ENCODE measurements at regions not wholly inside any gene's neighbourhood (a gene's known extent, or its start where the extent isn't known, plus 50 kb on each side); places are given as distances from the start of the nearest gene placed in this dataset.

DNA sequence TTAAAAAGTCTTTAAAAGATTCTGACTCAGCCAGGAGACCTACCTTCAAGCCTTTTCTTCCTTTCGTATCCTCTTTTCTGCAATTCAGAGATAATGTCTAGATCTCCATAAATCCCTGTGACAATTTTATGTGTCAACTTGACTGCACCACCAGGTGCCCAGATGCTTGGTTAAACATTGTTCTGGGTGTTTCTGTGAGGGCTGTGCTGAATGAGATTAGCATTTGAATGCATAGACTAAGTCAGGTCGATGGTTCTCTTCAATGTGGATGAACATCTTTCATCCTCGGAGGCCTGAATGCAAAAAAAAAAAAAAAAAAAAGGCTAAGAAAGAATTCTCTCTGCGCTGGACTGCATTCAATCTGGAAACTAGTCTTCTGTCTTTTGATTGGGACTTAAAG is 1082.7 kb downstream of the NLGN4X start:
- Histone ChIP-seq H3K27me3 (replicated peaks) (no peaks in the 10 kb centered on the region), H3K36me3 (no peaks in the 10 kb centered on the region), H3K9me3 (replicated peaks) (no peaks in the 10 kb centered on the region), H3K4me3 (no peak overlapping the region), H3K27ac (no peak overlapping the region), H3K4me1 (replicated peaks) (no peaks in the 10 kb centered on the region)
- no peak for DNase-seq (ENCODE audit: low read depth in 1 of 2, low spot score in 2 of 2)

GRCh38 chrX:5142644-5143043 is 1086.0 kb downstream of the NLGN4X start:
- DNase-seq (ENCODE audit: low read depth in 1 of 2, low spot score in 2 of 2), result no peak
- H3K36me3 ChIP-seq, result no peaks in the 10 kb centered on the region
- no peaks in the 10 kb centered on the region for H3K27me3 ChIP-seq (replicated peaks)
- H3K4me3 ChIP-seq, result no peak overlapping the region
- no peaks in the 10 kb centered on the region for H3K4me1 ChIP-seq (replicated peaks)
- H3K27ac ChIP-seq, result no peak overlapping the region
- H3K9me3 ChIP-seq (replicated peaks), result no peaks in the 10 kb centered on the region

GRCh38 chrX:5122181-5122678 is 1106.4 kb downstream of the NLGN4X start:
- H3K9me3 ChIP-seq (replicated peaks), result no peaks in the 10 kb centered on the region
- H3K27ac ChIP-seq, result no peak overlapping the region
- DNase-seq (ENCODE audit: low read depth in 1 of 2, low spot score in 2 of 2), result no peak

DNA sequence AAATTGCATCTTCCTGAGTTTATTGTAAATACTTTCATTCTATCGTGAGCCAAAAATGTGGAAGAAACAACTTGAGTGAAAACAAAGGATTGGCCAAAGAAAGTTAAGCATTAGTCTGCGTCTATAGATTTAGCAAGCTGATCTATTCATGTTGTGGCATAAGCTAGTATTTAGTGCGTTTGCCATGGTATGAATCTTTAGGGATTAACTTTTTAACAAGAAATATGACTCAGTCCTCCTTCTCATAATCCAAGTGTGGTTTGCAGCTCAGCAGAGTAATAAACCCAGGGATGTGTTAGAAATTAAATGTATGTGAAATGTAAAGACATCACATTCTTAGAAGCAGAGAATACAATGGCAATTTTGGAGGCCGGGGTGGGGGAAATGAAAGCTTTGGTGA is 1110.9 kb downstream of the NLGN4X start:
- DNase-seq (ENCODE audit: low read depth in 1 of 2, low spot score in 2 of 2), result no peak
- no peaks in the 10 kb centered on the region for H3K9me3 ChIP-seq (replicated peaks)
- H3K4me3 ChIP-seq, result no peak overlapping the region
- no peaks in the 10 kb centered on the region for H3K4me1 ChIP-seq (replicated peaks)
- no peak overlapping the region for H3K27ac ChIP-seq
- no peaks in the 10 kb centered on the region for H3K36me3 ChIP-seq
- H3K27me3 ChIP-seq (replicated peaks), result no peaks in the 10 kb centered on the region

More at GRCh38 chrX:5122181-5122678, 1106.4 kb downstream of the NLGN4X start:
- Histone ChIP-seq H3K27me3 (replicated peaks) (no peaks in the 10 kb centered on the region), H3K4me1 (replicated peaks) (no peaks in the 10 kb centered on the region), H3K36me3 (no peaks in the 10 kb centered on the region), H3K4me3 (no peak overlapping the region)

DNA sequence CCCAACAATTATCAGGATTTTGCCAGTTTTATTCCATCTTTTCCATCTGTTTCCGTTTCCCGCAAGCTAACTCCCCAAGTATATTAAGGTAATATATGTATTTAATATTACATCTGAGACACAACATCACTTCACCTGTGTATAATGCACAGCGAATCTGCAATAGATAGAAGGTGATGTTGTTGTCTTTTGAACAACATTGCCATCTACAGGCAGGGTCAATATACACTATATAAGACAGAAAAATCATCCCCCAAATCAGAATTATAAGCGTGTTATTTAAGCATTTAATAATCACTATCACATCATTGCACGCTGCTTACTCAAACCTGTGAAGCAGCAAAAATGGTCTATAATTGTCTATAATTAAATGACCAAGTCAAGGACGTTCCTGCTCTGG is 1115.5 kb downstream of the NLGN4X start:
- H3K27me3 ChIP-seq (replicated peaks), result no peaks in the 10 kb centered on the region
- H3K36me3 ChIP-seq, result no peaks in the 10 kb centered on the region
- DNase-seq (ENCODE audit: low read depth in 1 of 2, low spot score in 2 of 2), result no peak
- H3K9me3 ChIP-seq (replicated peaks), result no peaks in the 10 kb centered on the region
- no peaks in the 10 kb centered on the region for H3K4me1 ChIP-seq (replicated peaks)
- no peak overlapping the region for H3K27ac ChIP-seq
- H3K4me3 ChIP-seq, result no peak overlapping the region

GRCh38 chrX:5100004-5100403 is 1128.7 kb downstream of the NLGN4X start:
- H3K36me3 ChIP-seq, result no peaks in the 10 kb centered on the region
- H3K4me1 ChIP-seq (replicated peaks), result no peaks in the 10 kb centered on the region
- no peak overlapping the region for H3K4me3 ChIP-seq
- H3K9me3 ChIP-seq (replicated peaks), result no peaks in the 10 kb centered on the region
- no peaks in the 10 kb centered on the region for H3K27me3 ChIP-seq (replicated peaks)
- no peak for DNase-seq (ENCODE audit: low read depth in 1 of 2, low spot score in 2 of 2)
- no peak overlapping the region for H3K27ac ChIP-seq

DNA sequence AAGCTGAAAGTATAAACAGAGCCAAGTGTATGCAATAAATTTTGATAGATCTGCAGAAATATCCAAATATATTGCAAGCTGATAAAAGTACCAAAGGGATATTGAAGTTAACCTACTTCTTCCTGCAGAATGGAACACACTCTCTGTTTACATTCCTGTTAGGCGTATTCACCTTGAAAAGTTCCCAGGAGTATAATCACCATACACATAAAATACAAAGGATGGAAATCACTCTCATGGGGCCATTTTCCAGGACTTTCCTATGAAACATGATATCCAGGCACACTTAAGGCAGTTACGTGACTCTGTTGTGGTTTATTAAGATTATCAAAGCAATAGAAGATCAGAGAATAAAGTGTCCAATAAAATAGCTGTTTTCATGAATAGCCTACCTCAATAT is 1142.3 kb downstream of the NLGN4X start:
- no peaks in the 10 kb centered on the region for H3K9me3 ChIP-seq (replicated peaks)
- H3K4me1 ChIP-seq (replicated peaks), result no peaks in the 10 kb centered on the region
- no peak overlapping the region for H3K27ac ChIP-seq
- H3K36me3 ChIP-seq, result no peaks in the 10 kb centered on the region
- DNase-seq (ENCODE audit: low read depth in 1 of 2, low spot score in 2 of 2), result no peak
- no peak overlapping the region for H3K4me3 ChIP-seq
- no peaks in the 10 kb centered on the region for H3K27me3 ChIP-seq (replicated peaks)

GRCh38 chrX:5084279-5084678 is 1144.4 kb downstream of the NLGN4X start:
- DNase-seq (ENCODE audit: low read depth in 1 of 2, low spot score in 2 of 2), result no peak
- Histone ChIP-seq H3K4me1 (replicated peaks) (no peaks in the 10 kb centered on the region), H3K4me3 (no peak overlapping the region), H3K9me3 (replicated peaks) (no peaks in the 10 kb centered on the region), H3K36me3 (no peaks in the 10 kb centered on the region), H3K27me3 (replicated peaks) (no peaks in the 10 kb centered on the region), H3K27ac (no peak overlapping the region)

GRCh38 chrX:5082705-5083104 is 1146.0 kb downstream of the NLGN4X start:
- H3K27ac ChIP-seq, result no peak overlapping the region
- DNase-seq (ENCODE audit: low read depth in 1 of 2, low spot score in 2 of 2), result no peak
- no peaks in the 10 kb centered on the region for H3K4me1 ChIP-seq (replicated peaks)
- H3K27me3 ChIP-seq (replicated peaks), result no peaks in the 10 kb centered on the region
- no peak overlapping the region for H3K4me3 ChIP-seq
- no peaks in the 10 kb centered on the region for H3K36me3 ChIP-seq
- H3K9me3 ChIP-seq (replicated peaks), result no peaks in the 10 kb centered on the region

GRCh38 chrX:5080791-5081190 is 1147.9 kb downstream of the NLGN4X start:
- Histone ChIP-seq H3K27ac (no peak overlapping the region), H3K27me3 (replicated peaks) (no peaks in the 10 kb centered on the region), H3K36me3 (no peaks in the 10 kb centered on the region), H3K4me3 (no peak overlapping the region), H3K9me3 (replicated peaks) (no peaks in the 10 kb centered on the region), H3K4me1 (replicated peaks) (no peaks in the 10 kb centered on the region)
- DNase-seq (ENCODE audit: low read depth in 1 of 2, low spot score in 2 of 2), result no peak

DNA sequence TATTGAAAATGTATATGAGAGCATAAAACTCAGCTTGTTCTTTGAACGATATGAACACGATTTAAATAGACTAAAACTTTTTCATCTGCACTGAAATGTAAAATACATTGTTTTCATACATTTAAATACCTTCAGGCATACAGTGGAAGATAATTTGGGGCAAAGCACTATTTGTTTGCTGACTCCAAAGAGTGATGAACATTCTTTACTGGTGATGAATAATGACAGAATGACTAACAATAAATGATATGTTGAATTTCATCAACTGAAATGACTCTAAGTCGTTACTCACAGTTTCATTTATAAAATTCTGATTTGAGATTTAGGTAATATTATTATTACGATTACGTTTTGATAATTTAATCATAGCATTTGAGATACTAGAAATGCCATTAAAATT is 1160.1 kb downstream of the NLGN4X start:
- Histone ChIP-seq H3K9me3 (replicated peaks) (no peaks in the 10 kb centered on the region), H3K36me3 (no peaks in the 10 kb centered on the region), H3K4me3 (no peak overlapping the region), H3K27me3 (replicated peaks) (no peaks in the 10 kb centered on the region), H3K4me1 (replicated peaks) (no peaks in the 10 kb centered on the region), H3K27ac (no peak overlapping the region)
- no peak for DNase-seq (ENCODE audit: low read depth in 1 of 2, low spot score in 2 of 2)

DNA sequence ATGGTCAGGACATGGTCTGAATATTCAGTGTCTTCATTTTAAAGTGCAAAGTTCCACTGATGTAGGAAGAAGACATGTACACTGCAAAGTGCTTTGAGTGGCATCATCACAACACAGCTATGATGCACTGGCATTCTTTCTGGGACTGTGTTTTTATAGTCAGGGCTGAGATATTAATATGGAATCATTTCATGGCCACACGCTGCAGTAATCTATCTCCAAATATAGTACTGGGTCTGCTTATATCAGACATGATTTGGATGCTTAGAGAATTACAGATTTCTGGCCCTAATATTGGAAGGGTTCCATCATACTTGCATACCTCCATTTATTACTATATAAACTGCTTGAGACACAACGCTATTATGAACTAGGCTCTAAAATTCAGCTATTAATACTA is 1170.9 kb downstream of the NLGN4X start:
- DNase-seq (ENCODE audit: low read depth in 1 of 2, low spot score in 2 of 2), result no peak
- no peak overlapping the region for H3K27ac ChIP-seq

DNA sequence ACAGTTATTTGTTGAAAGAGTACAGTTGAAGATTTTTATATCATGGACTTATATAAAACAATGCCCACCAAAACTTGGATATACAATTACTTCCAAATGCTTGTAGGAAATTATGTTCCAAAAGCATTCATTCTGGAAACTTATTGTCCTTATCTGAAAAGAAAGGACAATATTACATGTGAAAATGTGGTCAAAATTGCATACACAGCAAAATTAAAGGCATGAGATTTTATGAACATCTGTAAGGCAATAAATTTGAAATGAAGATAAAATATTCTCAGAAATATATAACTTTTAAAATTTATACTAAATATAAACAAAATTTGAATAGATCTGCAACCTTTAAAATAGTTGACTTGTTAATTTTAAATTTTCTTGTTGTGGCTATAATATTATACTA is 1173.8 kb downstream of the NLGN4X start:
- Histone ChIP-seq H3K27ac (no peak overlapping the region), H3K27me3 (replicated peaks) (no peaks in the 10 kb centered on the region), H3K4me3 (no peak overlapping the region), H3K4me1 (replicated peaks) (no peaks in the 10 kb centered on the region), H3K9me3 (replicated peaks) (no peaks in the 10 kb centered on the region), H3K36me3 (no peaks in the 10 kb centered on the region)
- DNase-seq (ENCODE audit: low read depth in 1 of 2, low spot score in 2 of 2), result no peak

More for the DNA sequence above, 1170.9 kb downstream of the NLGN4X start:
- H3K9me3 ChIP-seq (replicated peaks), result no peaks in the 10 kb centered on the region
- H3K27me3 ChIP-seq (replicated peaks), result no peaks in the 10 kb centered on the region
- no peak overlapping the region for H3K4me3 ChIP-seq
- H3K4me1 ChIP-seq (replicated peaks), result no peaks in the 10 kb centered on the region
- H3K36me3 ChIP-seq, result no peaks in the 10 kb centered on the region

DNA sequence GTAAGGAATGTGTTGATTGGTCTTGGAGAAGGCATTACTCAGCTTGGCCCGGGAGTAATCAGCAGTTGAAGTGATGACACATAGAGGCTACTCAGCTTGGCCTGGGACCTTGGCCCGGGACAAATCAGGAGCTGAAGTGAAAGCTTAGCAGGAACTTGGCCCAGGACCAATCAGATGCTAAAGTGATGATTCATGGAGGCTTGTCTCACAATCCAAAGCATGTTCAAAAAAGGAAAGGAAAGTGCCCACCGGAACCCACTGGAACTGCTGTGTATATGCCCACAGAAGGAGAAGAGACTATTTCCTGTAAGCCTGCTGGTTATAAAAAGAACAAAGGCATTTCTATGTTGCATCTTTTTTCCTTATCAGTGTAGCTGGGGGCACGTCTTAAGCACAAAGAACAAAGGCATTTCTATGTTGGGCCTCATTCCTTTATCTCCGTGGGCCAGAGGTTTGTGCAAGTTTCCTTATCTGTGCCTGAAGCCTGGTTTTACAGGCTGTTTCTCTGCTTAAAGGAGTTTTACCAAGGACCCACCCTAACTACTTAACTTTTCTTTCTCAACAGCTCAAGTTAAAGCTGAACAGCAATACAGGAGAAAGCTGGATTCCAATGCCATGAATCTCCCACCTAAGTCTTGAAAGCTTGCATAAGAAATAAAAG is 1176.7 kb downstream of the NLGN4X start:
- H3K27ac ChIP-seq, result peak overlapping the region; percentile 76
- DNase-seq (ENCODE audit: low read depth in 1 of 2, low spot score in 2 of 2), result peak; percentile 30 to 36
- no peaks in the 10 kb centered on the region for H3K36me3 ChIP-seq
- H3K9me3 ChIP-seq (replicated peaks), result no peaks in the 10 kb centered on the region
- H3K4me3 ChIP-seq, result no peak overlapping the region
- no peaks in the 10 kb centered on the region for H3K27me3 ChIP-seq (replicated peaks)
- no peaks in the 10 kb centered on the region for H3K4me1 ChIP-seq (replicated peaks)

GRCh38 chrX:5042563-5042962 is 1186.1 kb downstream of the NLGN4X start:
- Histone ChIP-seq H3K4me3 (no peak overlapping the region), H3K27me3 (replicated peaks) (no peaks in the 10 kb centered on the region), H3K4me1 (replicated peaks) (no peaks in the 10 kb centered on the region), H3K9me3 (replicated peaks) (no peaks in the 10 kb centered on the region), H3K27ac (no peak overlapping the region), H3K36me3 (no peaks in the 10 kb centered on the region)
- DNase-seq (ENCODE audit: low read depth in 1 of 2, low spot score in 2 of 2), result no peak

Measured in SJSA1 (cell line).